Muscle of leg (tissue), 3 donors: ENCODE measurements at regions not wholly inside any gene's neighbourhood (a gene's known extent, or its start where the extent isn't known, plus 50 kb on each side); places are given as distances from the start of the nearest gene placed in this dataset.
A peak's percentile ranks its signal among the peaks of the same experiment; 100 is the strongest.

Source experiments
- DNase-seq: peaks from one replicate; pipeline ENCODE4 v3.0.0; 2013
- H3K27ac ChIP-seq: one replicate; pipeline ENCODE4 v1.5.1; 2013; ENCODE audit warnings: mild to moderate bottlenecking, low read length, control low read depth
- H3K27me3 ChIP-seq: one replicate; pipeline ENCODE4 v1.6.1; 2013; ENCODE audit warnings: low read length; ENCODE audit not compliant: control insufficient read depth, insufficient read depth
- H3K36me3 ChIP-seq: one replicate; pipeline ENCODE4 v1.6.1; 2013; ENCODE audit warnings: low read length; ENCODE audit not compliant: control insufficient read depth, insufficient read depth
- H3K4me1 ChIP-seq: one replicate; pipeline ENCODE4 v1.6.1; 2013; ENCODE audit warnings: low read length; ENCODE audit not compliant: control insufficient read depth, insufficient read depth
- H3K4me3 ChIP-seq: one replicate; pipeline ENCODE4 v1.5.1; 2013; ENCODE audit warnings: low read length, control low read depth
- H3K9me3 ChIP-seq: replicated peaks from 2 replicates; pipeline ENCODE4 v1.6.1; 2013; ENCODE audit warnings: low read depth, low read length; ENCODE audit not compliant: control insufficient read depth
- WGBS: methylation state at CpG from one replicate; pipeline ENCODE4 v1.1.5; 2013; ENCODE audit warnings: missing lambda C conversion rate; ENCODE audit not compliant: insufficient coverage; 5-methylcytosine and 5-hydroxymethylcytosine counted together

GRCh38 chr3:117671722-117672318, 962.2 kb downstream of the TUSC7 start:
- H3K4me1 ChIP-seq, result no peaks in the 10 kb centered on the region
- H3K27ac ChIP-seq, result no peak overlapping the region
- H3K4me3 ChIP-seq, result no peak overlapping the region
- no peaks in the 10 kb centered on the region for H3K27me3 ChIP-seq
- no peaks in the 10 kb centered on the region for H3K36me3 ChIP-seq
- no peak for DNase-seq
- WGBS, result no CpG with 5 or more reads among the region's 4 CpGs
- H3K9me3 ChIP-seq, result no peaks in the 10 kb centered on the region

DNA sequence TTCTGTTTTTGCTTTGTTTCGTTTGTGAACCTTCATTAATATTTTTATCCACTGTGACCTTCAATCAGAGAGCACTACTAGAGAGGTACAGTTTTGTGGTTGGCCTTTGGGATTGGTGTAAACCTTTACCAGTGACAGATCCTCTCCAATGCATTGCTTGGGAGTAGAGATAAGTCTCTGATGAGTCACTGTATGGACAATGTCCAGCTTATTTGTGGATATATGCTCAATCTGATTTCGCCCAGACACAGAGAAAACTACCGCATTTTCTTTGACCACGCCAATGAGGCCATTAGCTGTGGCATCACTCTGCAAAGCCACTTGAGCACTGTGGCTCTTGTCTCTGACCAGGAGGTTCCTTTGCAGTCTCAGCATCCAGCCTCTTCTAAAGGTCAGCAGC, 964.7 kb downstream of the TUSC7 start:
- no peak for DNase-seq
- H3K27ac ChIP-seq, result no peak overlapping the region

DNA sequence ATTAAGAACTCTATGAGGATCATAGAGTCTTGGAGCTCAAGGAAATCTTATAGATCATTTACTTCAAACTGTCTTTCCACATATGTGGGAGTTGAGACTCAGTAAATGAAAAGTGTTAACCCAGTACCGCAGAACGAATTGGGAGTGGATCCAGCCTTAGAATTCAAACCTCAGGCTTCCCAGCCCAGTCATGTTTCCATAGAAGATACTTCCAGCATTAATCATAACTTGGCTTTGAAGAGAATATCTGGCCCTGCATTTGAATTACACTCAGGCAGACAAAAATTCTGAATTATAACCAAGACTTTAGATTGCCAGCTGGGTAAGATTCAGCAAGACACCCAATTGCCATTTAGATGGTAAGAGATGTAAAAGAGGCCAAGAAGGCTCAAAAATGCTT, 972.0 kb downstream of the TUSC7 start:
- H3K27me3 ChIP-seq, result no peaks in the 10 kb centered on the region
- no CpG with 5 or more reads among the region's 2 CpGs for WGBS

More for the DNA sequence above, 964.7 kb downstream of the TUSC7 start:
- no peaks in the 10 kb centered on the region for H3K9me3 ChIP-seq
- 93% methylated on average over 2 of the region's 4 CpGs for WGBS
- H3K36me3 ChIP-seq, result no peaks in the 10 kb centered on the region
- H3K27me3 ChIP-seq, result no peaks in the 10 kb centered on the region
- H3K4me1 ChIP-seq, result no peaks in the 10 kb centered on the region
- no peak overlapping the region for H3K4me3 ChIP-seq

GRCh38 chr3:117687096-117687495, 977.5 kb downstream of the TUSC7 start:
- Histone ChIP-seq H3K36me3 (no peaks in the 10 kb centered on the region), H3K4me1 (no peaks in the 10 kb centered on the region), H3K27ac (no peak overlapping the region), H3K4me3 (no peak overlapping the region), H3K27me3 (no peaks in the 10 kb centered on the region), H3K9me3 (no peaks in the 10 kb centered on the region)
- no peak for DNase-seq
- WGBS, result 90% methylated on average over 1 of the region's 2 CpGs

More for the DNA sequence above, 972.0 kb downstream of the TUSC7 start:
- Histone ChIP-seq H3K27ac (no peak overlapping the region), H3K36me3 (no peaks in the 10 kb centered on the region), H3K4me1 (no peaks in the 10 kb centered on the region), H3K9me3 (no peaks in the 10 kb centered on the region), H3K4me3 (no peak overlapping the region)
- peak; percentile 54 for DNase-seq

DNA sequence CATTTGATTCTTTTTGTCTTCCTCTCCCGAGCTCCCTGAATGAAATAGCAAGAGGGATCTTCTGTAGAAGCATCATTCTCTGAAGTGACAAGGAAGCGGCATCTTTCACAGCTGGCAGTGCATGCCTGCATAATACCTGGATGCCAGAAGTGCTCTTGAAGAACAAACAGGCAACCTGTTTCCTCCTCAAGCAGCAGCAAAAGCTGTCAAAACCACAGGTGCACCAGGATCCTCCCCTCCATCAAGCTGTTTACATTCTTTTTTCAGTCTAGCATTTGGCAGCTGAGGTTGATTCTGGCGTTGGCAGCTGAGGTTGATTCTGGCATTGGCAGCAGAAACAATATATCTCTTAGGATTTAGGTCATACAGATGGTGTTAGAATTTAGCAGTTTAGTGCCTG, 979.0 kb downstream of the TUSC7 start:
- WGBS, result 50% methylated on average over 1 of the region's 3 CpGs
- DNase-seq, result no peak
- no peaks in the 10 kb centered on the region for H3K27me3 ChIP-seq
- H3K4me1 ChIP-seq, result no peaks in the 10 kb centered on the region
- H3K36me3 ChIP-seq, result no peaks in the 10 kb centered on the region
- H3K9me3 ChIP-seq, result no peaks in the 10 kb centered on the region
- H3K27ac ChIP-seq, result no peak overlapping the region
- H3K4me3 ChIP-seq, result no peak overlapping the region

DNA sequence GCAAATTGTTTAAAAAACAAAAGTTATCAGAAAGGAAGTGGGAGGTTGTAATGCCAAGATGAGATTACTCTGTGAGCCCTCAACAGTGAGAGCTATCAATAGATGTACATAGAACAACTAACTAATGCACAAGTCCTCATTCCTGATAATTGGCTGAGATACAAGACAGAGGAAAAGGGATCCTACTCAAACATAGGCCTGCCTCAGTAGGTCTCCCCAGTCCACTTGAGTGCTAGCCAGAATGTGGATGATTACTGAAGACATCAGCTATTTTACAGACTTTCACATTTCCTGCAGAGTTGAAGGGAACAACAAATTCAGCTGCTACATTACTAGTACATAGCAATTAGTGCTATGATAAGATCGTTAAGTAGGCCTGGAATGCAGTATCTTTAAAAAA, 981.9 kb downstream of the TUSC7 start:
- no peaks in the 10 kb centered on the region for H3K36me3 ChIP-seq
- H3K27me3 ChIP-seq, result no peaks in the 10 kb centered on the region
- DNase-seq, result peak; percentile 64
- no peak overlapping the region for H3K27ac ChIP-seq
- no CpG with 5 or more reads among the region's 1 CpG for WGBS
- no peaks in the 10 kb centered on the region for H3K9me3 ChIP-seq
- H3K4me1 ChIP-seq, result no peaks in the 10 kb centered on the region
- H3K4me3 ChIP-seq, result no peak overlapping the region

GRCh38 chr3:117692416-117692995, 982.9 kb downstream of the TUSC7 start:
- WGBS, result 55% methylated on average over 3 of the region's 5 CpGs

DNA sequence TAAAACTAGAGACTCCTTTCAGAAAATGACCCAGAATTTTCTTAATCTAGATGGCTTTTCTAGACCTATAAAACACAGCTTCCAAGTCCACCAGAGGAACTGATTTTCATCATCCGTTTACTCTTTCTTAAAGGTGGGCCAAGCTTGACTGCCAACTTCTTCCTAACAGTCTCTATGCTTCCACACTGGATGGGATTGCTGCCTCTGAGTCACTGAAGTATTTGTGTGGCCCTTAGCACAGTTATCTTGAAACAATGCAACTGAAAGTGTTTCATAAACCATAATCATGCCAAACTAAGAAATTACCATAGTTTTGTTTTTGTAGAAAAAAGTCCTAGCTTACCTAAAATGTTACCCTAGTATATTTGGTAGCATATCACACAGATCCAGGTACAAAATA, 985.7 kb downstream of the TUSC7 start:
- Histone ChIP-seq H3K27ac (no peak overlapping the region), H3K36me3 (no peaks in the 10 kb centered on the region), H3K4me1 (no peaks in the 10 kb centered on the region), H3K4me3 (no peak overlapping the region), H3K9me3 (no peaks in the 10 kb centered on the region), H3K27me3 (no peaks in the 10 kb centered on the region)
- no CpG with 5 or more reads among the region's 1 CpG for WGBS
- no peak for DNase-seq

More at GRCh38 chr3:117692416-117692995, 982.9 kb downstream of the TUSC7 start:
- Histone ChIP-seq H3K36me3 (no peaks in the 10 kb centered on the region), H3K9me3 (no peaks in the 10 kb centered on the region), H3K4me3 (no peak overlapping the region), H3K27ac (no peak overlapping the region), H3K27me3 (no peaks in the 10 kb centered on the region), H3K4me1 (no peaks in the 10 kb centered on the region)
- DNase-seq, result no peak

GRCh38 chr3:117695871-117696645, 986.5 kb downstream of the TUSC7 start:
- H3K27ac ChIP-seq, result no peak overlapping the region

DNA sequence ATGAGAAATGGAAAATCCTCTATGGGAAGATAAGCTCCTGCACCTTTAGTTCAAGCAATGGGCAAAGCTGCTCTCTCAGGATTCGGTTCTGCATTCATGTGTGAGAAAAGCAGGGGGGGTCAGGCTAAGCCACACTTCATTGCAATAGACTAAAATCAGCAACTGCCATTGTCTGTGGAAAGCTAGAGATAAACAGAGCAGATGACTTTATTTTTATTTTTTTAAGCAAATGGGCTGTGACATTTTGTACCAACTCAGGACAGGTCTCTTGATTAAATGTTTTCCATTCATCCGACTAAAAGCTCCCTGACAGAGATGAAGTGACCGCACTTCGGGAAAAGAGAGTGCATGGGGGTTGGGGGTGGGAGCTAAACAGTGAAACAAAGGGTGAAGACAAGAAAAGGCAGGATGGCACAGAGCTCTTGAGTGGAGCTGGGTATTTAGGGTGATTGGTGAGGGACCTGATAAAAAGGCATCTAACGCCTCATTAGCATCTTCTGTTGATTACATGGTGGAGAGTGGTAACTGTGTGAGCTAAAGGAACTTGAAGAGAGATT, 987.4 kb downstream of the TUSC7 start:
- Histone ChIP-seq H3K4me1 (no peaks in the 10 kb centered on the region), H3K9me3 (no peaks in the 10 kb centered on the region), H3K36me3 (no peaks in the 10 kb centered on the region), H3K27me3 (no peaks in the 10 kb centered on the region), H3K4me3 (no peak overlapping the region), H3K27ac (no peak overlapping the region)
- DNase-seq, result no peak
- WGBS, result 74% methylated on average over 4 of the region's 5 CpGs

More at GRCh38 chr3:117695871-117696645, 986.5 kb downstream of the TUSC7 start:
- Histone ChIP-seq H3K4me3 (no peak overlapping the region), H3K27me3 (no peaks in the 10 kb centered on the region), H3K36me3 (no peaks in the 10 kb centered on the region), H3K4me1 (no peaks in the 10 kb centered on the region), H3K9me3 (no peaks in the 10 kb centered on the region)
- no peak for DNase-seq
- 67% methylated on average over 1 of the region's 4 CpGs for WGBS
